Peyer's patch (tissue), 4 donors: ENCODE measurements at regions not wholly inside any gene's neighbourhood (a gene's known extent, or its start where the extent isn't known, plus 50 kb on each side); places are given as distances from the start of the nearest gene placed in this dataset.

ENCODE experiments used
- CTCF ChIP-seq, 6 experiments: fragments of 450-650 bp in 4 of 6; fragments of 200-600 bp in 2 of 6; sonication (generic) in 1 of 6; IDR thresholded peaks; one replicate each; pipeline ENCODE4 v1.5.1; 2017 to 2019; ENCODE audit warnings: antibody characterized with exemption in 6 of 6, mild to moderate bottlenecking in 3 of 6, moderate library complexity in 1 of 6
- POLR2A ChIP-seq, 2 donors: fragments of 450-650 bp; IDR thresholded peaks; one replicate each; pipeline ENCODE4 v1.5.1; 2017; ENCODE audit warnings: antibody characterized with exemption in 2 of 2, mild to moderate bottlenecking in 2 of 2, moderate library complexity in 2 of 2

DNA sequence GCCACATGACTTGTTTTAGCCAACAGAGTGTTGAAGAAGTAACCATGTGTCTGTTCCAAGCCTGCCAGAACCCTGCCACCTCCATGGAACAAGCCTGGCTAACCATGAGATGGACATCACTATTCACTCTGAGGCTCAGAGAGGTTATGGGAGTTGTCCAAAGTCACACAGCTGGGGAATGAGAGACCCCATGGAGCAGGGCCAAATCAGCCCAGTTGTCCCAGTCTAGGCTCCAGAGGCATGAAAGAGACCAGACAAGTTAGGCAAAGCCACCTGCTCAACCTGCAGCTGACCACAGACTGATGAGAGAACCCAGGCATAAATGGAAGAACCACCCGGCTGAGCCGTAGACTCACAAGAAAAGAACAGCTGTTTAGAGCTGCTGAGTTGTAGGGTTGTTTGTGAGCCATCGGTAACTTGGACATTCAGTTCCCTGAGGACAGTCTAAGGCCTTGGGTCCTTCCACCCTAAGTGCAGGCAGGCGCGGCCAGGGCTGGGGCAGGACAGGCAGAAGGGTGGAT lies 74.7 kb upstream of the PHF21B start:
- no peak for TF ChIP-seq POLR2A (IDR thresholded peaks at IDR 0.05)
- TF ChIP-seq CTCF (IDR thresholded peaks at IDR 0.05): no peak
